ENCODE measurements at regions not wholly inside any gene's neighbourhood (a gene's known extent, or its start where the extent isn't known, plus 50 kb on each side); places are given as distances from the start of the nearest gene placed in this dataset.
"Not testable (repeated sequence)": the region's sequence is repeated elsewhere in the genome, so short reads cannot be mapped to it uniquely, and the experiment has no call there.

GRCh38 chr4:13777341-13777740, 149.8 kb upstream of the BOD1L1 start:
- Histone ChIP-seq H3K36me3 (ENCODE audit: insufficient read depth, low read length) (no peaks in the 10 kb centered on the region), H3K9me3 (ENCODE audit: low read length) (no peaks in the 10 kb centered on the region), H3K27me3 (ENCODE audit: insufficient read depth, low read length) (no peaks in the 10 kb centered on the region), H3K4me1 (ENCODE audit: insufficient read depth, low read length) (no peaks in the 10 kb centered on the region), H3K4me3 (ENCODE audit: low read length) (no peak overlapping the region), H2AFZ (ENCODE audit: low read depth, low read length) (no peak overlapping the region)

GRCh38 chr4:13778367-13778766, 150.8 kb upstream of the BOD1L1 start:
- Histone ChIP-seq H3K4me3 (ENCODE audit: low read length) (no peak overlapping the region), H3K27me3 (ENCODE audit: insufficient read depth, low read length) (no peaks in the 10 kb centered on the region), H3K4me1 (ENCODE audit: insufficient read depth, low read length) (no peaks in the 10 kb centered on the region), H3K9me3 (ENCODE audit: low read length) (no peaks in the 10 kb centered on the region), H2AFZ (ENCODE audit: low read depth, low read length) (no peak overlapping the region), H3K36me3 (ENCODE audit: insufficient read depth, low read length) (no peaks in the 10 kb centered on the region)

GRCh38 chr4:13782231-13782630, 154.7 kb upstream of the BOD1L1 start:
- H3K9me3 ChIP-seq (ENCODE audit: low read length): no peaks in the 10 kb centered on the region
- H3K36me3 ChIP-seq (ENCODE audit: insufficient read depth, low read length): no peaks in the 10 kb centered on the region
- H3K4me1 ChIP-seq (ENCODE audit: insufficient read depth, low read length): peaks cover 3% of the 10 kb centered on the region
- no peak overlapping the region for H3K4me3 ChIP-seq (ENCODE audit: low read length)
- H2AFZ ChIP-seq (ENCODE audit: low read depth, low read length): no peak overlapping the region
- H3K27me3 ChIP-seq (ENCODE audit: insufficient read depth, low read length): no peaks in the 10 kb centered on the region

GRCh38 chr4:13783800-13784411, 156.4 kb upstream of the BOD1L1 start:
- no peak overlapping the region for H3K4me3 ChIP-seq (ENCODE audit: low read length)
- no peaks in the 10 kb centered on the region for H3K9me3 ChIP-seq (ENCODE audit: low read length)
- no peak overlapping the region for H2AFZ ChIP-seq (ENCODE audit: low read depth, low read length)

GRCh38 chr4:13793020-13793710, 165.6 kb upstream of the BOD1L1 start:
- no peaks in the 10 kb centered on the region for H3K36me3 ChIP-seq (ENCODE audit: insufficient read depth, low read length)
- H2AFZ ChIP-seq (ENCODE audit: low read depth, low read length): no peak overlapping the region
- H3K4me1 ChIP-seq (ENCODE audit: insufficient read depth, low read length): no peaks in the 10 kb centered on the region
- no peaks in the 10 kb centered on the region for H3K9me3 ChIP-seq (ENCODE audit: low read length)
- no peak overlapping the region for H3K4me3 ChIP-seq (ENCODE audit: low read length)
- no peaks in the 10 kb centered on the region for H3K27me3 ChIP-seq (ENCODE audit: insufficient read depth, low read length)

More at GRCh38 chr4:13783800-13784411, 156.4 kb upstream of the BOD1L1 start:
- Histone ChIP-seq H3K4me1 (ENCODE audit: insufficient read depth, low read length) (peaks cover 3% of the 10 kb centered on the region), H3K36me3 (ENCODE audit: insufficient read depth, low read length) (no peaks in the 10 kb centered on the region), H3K27me3 (ENCODE audit: insufficient read depth, low read length) (no peaks in the 10 kb centered on the region)

- no peak overlapping the region for H3K4me3 ChIP-seq (ENCODE audit: low read length)
- H2AFZ ChIP-seq (ENCODE audit: low read depth, low read length): no peak overlapping the region
- no peaks in the 10 kb centered on the region for H3K9me3 ChIP-seq (ENCODE audit: low read length)
- no peaks in the 10 kb centered on the region for H3K4me1 ChIP-seq (ENCODE audit: insufficient read depth, low read length)
- no peaks in the 10 kb centered on the region for H3K27me3 ChIP-seq (ENCODE audit: insufficient read depth, low read length)
- H3K36me3 ChIP-seq (ENCODE audit: insufficient read depth, low read length): no peaks in the 10 kb centered on the region
These were observed 167.5 kb upstream of the BOD1L1 start for GRCh38 chr4:13794819-13795565.

GRCh38 chr4:13797061-13797460, 169.5 kb upstream of the BOD1L1 start:
- H2AFZ ChIP-seq (ENCODE audit: low read depth, low read length): no peak overlapping the region
- no peak overlapping the region for H3K4me3 ChIP-seq (ENCODE audit: low read length)
- H3K36me3 ChIP-seq (ENCODE audit: insufficient read depth, low read length): no peaks in the 10 kb centered on the region
- H3K4me1 ChIP-seq (ENCODE audit: insufficient read depth, low read length): no peaks in the 10 kb centered on the region
- H3K9me3 ChIP-seq (ENCODE audit: low read length): no peaks in the 10 kb centered on the region
- H3K27me3 ChIP-seq (ENCODE audit: insufficient read depth, low read length): no peaks in the 10 kb centered on the region

GRCh38 chr4:13815231-13815630, 187.7 kb upstream of the BOD1L1 start:
- Histone ChIP-seq H3K9me3 (ENCODE audit: low read length) (no peaks in the 10 kb centered on the region), H2AFZ (ENCODE audit: low read depth, low read length) (no peak overlapping the region), H3K4me3 (ENCODE audit: low read length) (no peak overlapping the region), H3K36me3 (ENCODE audit: insufficient read depth, low read length) (no peaks in the 10 kb centered on the region), H3K27me3 (ENCODE audit: insufficient read depth, low read length) (no peaks in the 10 kb centered on the region), H3K4me1 (ENCODE audit: insufficient read depth, low read length) (no peaks in the 10 kb centered on the region)

- Histone ChIP-seq H3K4me3 (ENCODE audit: low read length) (no peak overlapping the region), H3K36me3 (ENCODE audit: insufficient read depth, low read length) (no peaks in the 10 kb centered on the region)
These were observed 188.9 kb upstream of the BOD1L1 start for GRCh38 chr4:13816472-13816871.

GRCh38 chr4:13821522-13821921, 194.0 kb upstream of the BOD1L1 start:
- Histone ChIP-seq H3K36me3 (ENCODE audit: insufficient read depth, low read length) (no peaks in the 10 kb centered on the region), H3K4me1 (ENCODE audit: insufficient read depth, low read length) (no peaks in the 10 kb centered on the region), H3K4me3 (ENCODE audit: low read length) (no peak overlapping the region), H3K27me3 (ENCODE audit: insufficient read depth, low read length) (no peaks in the 10 kb centered on the region), H2AFZ (ENCODE audit: low read depth, low read length) (no peak overlapping the region), H3K9me3 (ENCODE audit: low read length) (no peaks in the 10 kb centered on the region)

More at GRCh38 chr4:13816472-13816871, 188.9 kb upstream of the BOD1L1 start:
- H3K27me3 ChIP-seq (ENCODE audit: insufficient read depth, low read length): no peaks in the 10 kb centered on the region
- no peaks in the 10 kb centered on the region for H3K9me3 ChIP-seq (ENCODE audit: low read length)
- H2AFZ ChIP-seq (ENCODE audit: low read depth, low read length): no peak overlapping the region
- no peaks in the 10 kb centered on the region for H3K4me1 ChIP-seq (ENCODE audit: insufficient read depth, low read length)

- not testable (repeated sequence) for H3K9me3 ChIP-seq (ENCODE audit: low read length); H3K36me3 ChIP-seq (ENCODE audit: insufficient read depth, low read length); H3K4me3 ChIP-seq (ENCODE audit: low read length); H3K4me1 ChIP-seq (ENCODE audit: insufficient read depth, low read length); H3K27me3 ChIP-seq (ENCODE audit: insufficient read depth, low read length); H2AFZ ChIP-seq (ENCODE audit: low read depth, low read length)
These were observed 198.3 kb upstream of the BOD1L1 start for GRCh38 chr4:13825822-13826221.

- H3K36me3 ChIP-seq (ENCODE audit: insufficient read depth, low read length): no peaks in the 10 kb centered on the region
- no peak overlapping the region for H3K4me3 ChIP-seq (ENCODE audit: low read length)
- H2AFZ ChIP-seq (ENCODE audit: low read depth, low read length): no peak overlapping the region
- H3K4me1 ChIP-seq (ENCODE audit: insufficient read depth, low read length): peaks cover 1% of the 10 kb centered on the region
- no peaks in the 10 kb centered on the region for H3K9me3 ChIP-seq (ENCODE audit: low read length)
- H3K27me3 ChIP-seq (ENCODE audit: insufficient read depth, low read length): no peaks in the 10 kb centered on the region
These were observed 201.9 kb upstream of the BOD1L1 start for GRCh38 chr4:13829457-13829856.

GRCh38 chr4:13830449-13830848, 202.9 kb upstream of the BOD1L1 start:
- Histone ChIP-seq H3K9me3 (ENCODE audit: low read length) (no peaks in the 10 kb centered on the region), H3K4me1 (ENCODE audit: insufficient read depth, low read length) (peaks cover 8% of the 10 kb centered on the region), H2AFZ (ENCODE audit: low read depth, low read length) (no peak overlapping the region), H3K36me3 (ENCODE audit: insufficient read depth, low read length) (no peaks in the 10 kb centered on the region), H3K4me3 (ENCODE audit: low read length) (no peak overlapping the region), H3K27me3 (ENCODE audit: insufficient read depth, low read length) (no peaks in the 10 kb centered on the region)

All from neuron (in vitro differentiated cells).